ENCODE measurements at regions not wholly inside any gene's neighbourhood (a gene's known extent, or its start where the extent isn't known, plus 50 kb on each side); places are given as distances from the start of the nearest gene placed in this dataset.

- no peaks in the 10 kb centered on the region for H3K79me2 ChIP-seq (ENCODE audit: low read length)
- no peak overlapping the region for H3K9ac ChIP-seq (ENCODE audit: low read length)
- H3K4me3 ChIP-seq (ENCODE audit: low read length): no peak overlapping the region
- H3K36me3 ChIP-seq (replicated peaks; ENCODE audit: low read depth, low read length): no peaks in the 10 kb centered on the region
- H3K4me1 ChIP-seq (ENCODE audit: low read length): no peaks in the 10 kb centered on the region
- H3K27me3 ChIP-seq (ENCODE audit: low read depth, low read length): no peaks in the 10 kb centered on the region
- H3K9me3 ChIP-seq (ENCODE audit: insufficient read depth, low read length): no peaks in the 10 kb centered on the region
- no peak for TF ChIP-seq EZH2phosphoT487 (IDR thresholded peaks at IDR 0.05; ENCODE audit: low read depth)
- no peak for TF ChIP-seq CTCF (IDR thresholded peaks at IDR 0.05; ENCODE audit: low read depth, low read length)
- no peak overlapping the region for H3K4me2 ChIP-seq (ENCODE audit: low read length)
- H2AFZ ChIP-seq (ENCODE audit: low read depth, low read length): no peak overlapping the region
- H4K20me1 ChIP-seq (ENCODE audit: insufficient read depth, low read length): no peaks in the 10 kb centered on the region
- no peak overlapping the region for H3K27ac ChIP-seq (ENCODE audit: low read length)
Measured at GRCh38 chr21:34003428-34003827, 70.0 kb upstream of the MRPS6 start.

GRCh38 chr21:34000375-34000774 lies 73.0 kb upstream of the MRPS6 start:
- Histone ChIP-seq H3K9ac (ENCODE audit: low read length) (no peak overlapping the region), H2AFZ (ENCODE audit: low read depth, low read length) (no peak overlapping the region), H3K4me2 (ENCODE audit: low read length) (no peak overlapping the region), H4K20me1 (ENCODE audit: insufficient read depth, low read length) (no peaks in the 10 kb centered on the region), H3K4me3 (ENCODE audit: low read length) (no peak overlapping the region), H3K4me1 (ENCODE audit: low read length) (no peaks in the 10 kb centered on the region), H3K27me3 (ENCODE audit: low read depth, low read length) (no peaks in the 10 kb centered on the region), H3K36me3 (replicated peaks; ENCODE audit: low read depth, low read length) (no peaks in the 10 kb centered on the region), H3K27ac (ENCODE audit: low read length) (no peak overlapping the region), H3K9me3 (ENCODE audit: insufficient read depth, low read length) (no peaks in the 10 kb centered on the region), H3K79me2 (ENCODE audit: low read length) (no peaks in the 10 kb centered on the region)
- TF ChIP-seq EZH2phosphoT487 (IDR thresholded peaks at IDR 0.05; ENCODE audit: low read depth) (no peak), CTCF (IDR thresholded peaks at IDR 0.05; ENCODE audit: low read depth, low read length) (no peak)

DNA sequence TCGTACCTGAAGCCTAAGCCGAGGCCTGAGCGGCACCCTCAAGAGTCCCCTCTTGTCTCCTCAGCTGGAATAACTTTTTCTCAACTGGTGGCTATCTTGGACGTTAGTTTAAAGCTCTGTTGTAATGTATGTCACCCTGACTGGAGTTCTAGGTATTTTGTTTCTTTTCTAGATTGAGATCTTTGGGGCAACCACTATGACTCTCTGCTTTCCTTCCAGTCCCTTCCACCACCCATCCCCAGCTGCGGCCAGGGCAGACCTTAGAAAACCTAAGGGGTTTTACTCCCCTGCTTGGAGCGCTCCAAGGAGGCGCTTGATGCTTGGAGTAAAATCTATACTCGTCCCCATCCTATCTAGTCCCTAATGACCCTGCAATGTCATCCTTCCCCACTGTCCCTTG lies 74.6 kb upstream of the MRPS6 start:
- H3K4me3 ChIP-seq (ENCODE audit: low read length): no peak overlapping the region
- no peaks in the 10 kb centered on the region for H3K4me1 ChIP-seq (ENCODE audit: low read length)
- no peak overlapping the region for H3K4me2 ChIP-seq (ENCODE audit: low read length)
- no peak overlapping the region for H2AFZ ChIP-seq (ENCODE audit: low read depth, low read length)
- H3K9me3 ChIP-seq (ENCODE audit: insufficient read depth, low read length): no peaks in the 10 kb centered on the region
- no peaks in the 10 kb centered on the region for H4K20me1 ChIP-seq (ENCODE audit: insufficient read depth, low read length)
- H3K36me3 ChIP-seq (replicated peaks; ENCODE audit: low read depth, low read length): no peaks in the 10 kb centered on the region
- no peak for TF ChIP-seq EZH2phosphoT487 (IDR thresholded peaks at IDR 0.05; ENCODE audit: low read depth)
- no peak for TF ChIP-seq CTCF (IDR thresholded peaks at IDR 0.05; ENCODE audit: low read depth, low read length)
- H3K9ac ChIP-seq (ENCODE audit: low read length): no peak overlapping the region
- H3K79me2 ChIP-seq (ENCODE audit: low read length): no peaks in the 10 kb centered on the region
- no peak overlapping the region for H3K27ac ChIP-seq (ENCODE audit: low read length)
- no peaks in the 10 kb centered on the region for H3K27me3 ChIP-seq (ENCODE audit: low read depth, low read length)

GRCh38 chr21:33998402-33998801 lies 75.0 kb upstream of the MRPS6 start:
- H3K9ac ChIP-seq (ENCODE audit: low read length): no peak overlapping the region
- no peaks in the 10 kb centered on the region for H3K9me3 ChIP-seq (ENCODE audit: insufficient read depth, low read length)
- H3K79me2 ChIP-seq (ENCODE audit: low read length): no peaks in the 10 kb centered on the region
- H3K4me1 ChIP-seq (ENCODE audit: low read length): no peaks in the 10 kb centered on the region
- no peak for TF ChIP-seq EZH2phosphoT487 (IDR thresholded peaks at IDR 0.05; ENCODE audit: low read depth)
- no peak for TF ChIP-seq CTCF (IDR thresholded peaks at IDR 0.05; ENCODE audit: low read depth, low read length)
- no peaks in the 10 kb centered on the region for H4K20me1 ChIP-seq (ENCODE audit: insufficient read depth, low read length)
- no peaks in the 10 kb centered on the region for H3K36me3 ChIP-seq (replicated peaks; ENCODE audit: low read depth, low read length)
- no peak overlapping the region for H3K27ac ChIP-seq (ENCODE audit: low read length)
- H3K4me3 ChIP-seq (ENCODE audit: low read length): no peak overlapping the region
- H3K4me2 ChIP-seq (ENCODE audit: low read length): no peak overlapping the region
- H2AFZ ChIP-seq (ENCODE audit: low read depth, low read length): no peak overlapping the region
- H3K27me3 ChIP-seq (ENCODE audit: low read depth, low read length): no peaks in the 10 kb centered on the region

Measured in OCI-LY3 (cell line).